ENCODE measurements at regions not wholly inside any gene's neighbourhood (a gene's known extent, or its start where the extent isn't known, plus 50 kb on each side); places are given as distances from the start of the nearest gene placed in this dataset.
"Not testable (repeated sequence)": the region's sequence is repeated elsewhere in the genome, so short reads cannot be mapped to it uniquely, and the experiment has no call there.

DNA sequence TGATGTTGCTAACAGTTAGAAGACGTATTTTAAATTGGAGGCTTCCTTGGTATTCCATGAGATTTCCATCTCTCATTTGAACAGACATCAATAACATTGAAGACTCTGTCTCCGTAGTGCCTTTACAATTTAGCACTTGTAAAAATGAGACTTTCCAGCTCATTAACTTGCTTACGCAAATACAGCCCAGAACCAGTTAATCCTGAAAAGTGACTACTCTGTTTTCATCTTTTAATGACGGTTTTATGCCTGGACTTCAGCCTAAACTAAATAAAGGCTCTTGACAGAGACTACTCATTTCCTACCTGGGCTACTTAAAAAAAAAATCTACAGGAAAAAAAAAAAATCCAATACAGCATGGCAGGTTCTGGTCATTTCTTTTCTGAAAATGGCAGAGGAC, 148.6 kb downstream of the LRATD1 start:
- H3K27ac ChIP-seq (ENCODE audit: low read depth, low read length): no peak overlapping the region
- WGBS: 90% methylated on average over 4 of the region's 4 CpGs
- H3K4me1 ChIP-seq (ENCODE audit: insufficient read depth, low read length): no peaks in the 10 kb centered on the region
- H3K9ac ChIP-seq (ENCODE audit: low read depth, low read length): no peak overlapping the region
- no peaks in the 10 kb centered on the region for H3K36me3 ChIP-seq (ENCODE audit: insufficient read depth, low read length)
- no peaks in the 10 kb centered on the region for H3K9me3 ChIP-seq (ENCODE audit: insufficient read depth, low read depth, low read length)
- H3K4me3 ChIP-seq (ENCODE audit: low read length): no peak overlapping the region
- no peaks in the 10 kb centered on the region for H3K27me3 ChIP-seq (ENCODE audit: insufficient read depth, low read length)

DNA sequence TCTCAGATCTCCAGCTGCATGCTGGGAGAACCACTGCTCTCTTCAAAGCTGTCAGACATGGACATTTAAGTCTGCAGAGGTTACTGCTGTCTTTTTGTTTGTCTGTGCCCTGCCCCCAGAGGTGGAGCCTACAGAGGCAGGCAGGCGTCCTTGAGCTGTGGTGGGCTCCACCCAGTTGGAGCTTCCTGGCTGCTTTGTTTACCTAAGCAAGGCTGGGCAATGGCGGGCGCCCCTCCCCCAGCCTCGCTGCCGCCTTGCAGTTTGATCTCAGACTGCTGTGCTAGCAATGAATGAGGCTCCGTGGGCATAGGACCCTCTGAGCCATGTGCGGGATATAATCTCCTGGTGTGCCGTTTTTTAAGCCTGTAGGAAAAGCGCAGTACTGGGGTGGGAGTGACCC, 156.3 kb downstream of the LRATD1 start:
- H3K4me1 ChIP-seq (ENCODE audit: insufficient read depth, low read length); H3K27me3 ChIP-seq (ENCODE audit: insufficient read depth, low read length); H3K36me3 ChIP-seq (ENCODE audit: insufficient read depth, low read length); H3K9ac ChIP-seq (ENCODE audit: low read depth, low read length); H3K27ac ChIP-seq (ENCODE audit: low read depth, low read length); H3K4me3 ChIP-seq (ENCODE audit: low read length): not testable (repeated sequence)
- 81% methylated on average over 9 of the region's 9 CpGs for WGBS
- peaks cover 11% of the 10 kb centered on the region for H3K9me3 ChIP-seq (ENCODE audit: insufficient read depth, low read depth, low read length)

DNA sequence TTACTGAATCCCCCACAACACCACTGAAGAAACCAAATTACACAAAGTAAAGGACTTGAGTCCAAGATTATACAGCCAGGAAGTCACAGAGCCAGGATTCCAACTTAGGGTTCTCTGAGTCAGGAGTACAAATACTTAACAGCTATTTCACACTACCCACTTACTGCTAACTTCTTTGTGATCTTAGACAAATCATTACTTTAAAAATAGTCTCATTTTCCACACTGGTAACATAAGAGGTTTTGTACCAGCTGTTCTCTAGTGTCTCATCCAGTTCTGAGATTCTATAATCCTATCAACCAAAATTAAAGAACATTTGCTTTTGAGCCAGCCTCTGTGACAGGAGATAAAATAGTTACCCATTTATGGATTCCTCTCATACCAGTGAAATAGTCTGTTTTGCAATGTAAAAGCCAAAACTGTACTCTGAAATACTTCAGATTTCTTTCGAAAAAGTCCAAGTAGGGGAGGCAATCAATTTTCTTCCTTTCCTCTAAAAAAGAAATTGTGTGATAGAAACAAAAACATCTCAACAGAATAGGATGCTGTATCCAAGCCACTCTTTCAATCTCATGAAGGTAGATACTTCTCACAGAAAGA, 157.6 kb downstream of the LRATD1 start:
- Histone ChIP-seq H3K4me1 (ENCODE audit: insufficient read depth, low read length) (no peaks in the 10 kb centered on the region), H3K36me3 (ENCODE audit: insufficient read depth, low read length) (no peaks in the 10 kb centered on the region), H3K27me3 (ENCODE audit: insufficient read depth, low read length) (no peaks in the 10 kb centered on the region), H3K9ac (ENCODE audit: low read depth, low read length) (no peak overlapping the region), H3K27ac (ENCODE audit: low read depth, low read length) (no peak overlapping the region), H3K9me3 (ENCODE audit: insufficient read depth, low read depth, low read length) (peaks cover 11% of the 10 kb centered on the region), H3K4me3 (ENCODE audit: low read length) (no peak overlapping the region)
- WGBS: no CpG with 5 or more reads among the region's 1 CpG

DNA sequence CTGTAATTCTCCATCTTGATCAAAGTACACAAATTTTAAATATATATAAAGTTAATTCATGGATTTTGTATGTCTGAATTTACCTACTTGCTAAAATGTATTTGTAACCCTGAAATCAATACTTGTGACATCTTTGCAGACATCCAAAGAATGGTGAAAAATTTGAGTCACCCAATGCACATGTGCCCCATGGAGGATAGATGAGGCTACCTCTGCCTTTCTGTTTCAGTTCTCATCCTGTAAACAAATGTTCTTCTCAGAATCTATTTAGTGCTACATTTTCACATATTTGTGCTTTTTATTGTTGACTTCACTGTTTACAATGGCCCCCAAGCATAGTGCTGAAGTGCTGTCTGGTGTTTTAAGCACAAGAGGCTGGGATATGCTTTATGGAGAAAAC, 171.5 kb downstream of the LRATD1 start:
- no peak overlapping the region for H3K9ac ChIP-seq (ENCODE audit: low read depth, low read length)
- H3K4me3 ChIP-seq (ENCODE audit: low read length): no peak overlapping the region
- peaks cover 12% of the 10 kb centered on the region for H3K9me3 ChIP-seq (ENCODE audit: insufficient read depth, low read depth, low read length)
- H3K27ac ChIP-seq (ENCODE audit: low read depth, low read length): no peak overlapping the region
- no peaks in the 10 kb centered on the region for H3K4me1 ChIP-seq (ENCODE audit: insufficient read depth, low read length)
- no peaks in the 10 kb centered on the region for H3K27me3 ChIP-seq (ENCODE audit: insufficient read depth, low read length)
- no peaks in the 10 kb centered on the region for H3K36me3 ChIP-seq (ENCODE audit: insufficient read depth, low read length)

DNA sequence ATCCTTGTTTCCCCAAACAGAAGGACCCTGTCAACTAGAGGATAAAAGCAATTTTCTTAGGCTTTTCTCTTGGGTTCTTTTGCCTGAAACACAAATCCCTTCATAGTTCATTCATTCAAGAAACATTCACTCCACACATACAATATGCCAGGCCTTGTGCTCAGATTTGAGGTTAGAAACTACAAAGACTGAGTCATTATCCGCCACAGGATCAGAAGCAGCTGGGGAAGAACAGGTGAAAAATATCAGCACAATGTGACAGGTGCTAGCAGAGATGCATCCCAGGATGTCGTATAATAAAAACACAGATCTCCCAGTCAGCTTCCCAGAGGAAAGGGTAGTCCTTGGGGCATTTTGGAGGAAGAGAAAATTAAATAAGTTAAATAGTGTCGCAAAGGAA, 172.4 kb downstream of the LRATD1 start:
- 78% methylated on average over 3 of the region's 3 CpGs for WGBS
- H3K9me3 ChIP-seq (ENCODE audit: insufficient read depth, low read depth, low read length): peaks cover 8% of the 10 kb centered on the region
- H3K36me3 ChIP-seq (ENCODE audit: insufficient read depth, low read length): no peaks in the 10 kb centered on the region
- no peak overlapping the region for H3K4me3 ChIP-seq (ENCODE audit: low read length)
- H3K27ac ChIP-seq (ENCODE audit: low read depth, low read length): no peak overlapping the region
- H3K27me3 ChIP-seq (ENCODE audit: insufficient read depth, low read length): no peaks in the 10 kb centered on the region
- H3K4me1 ChIP-seq (ENCODE audit: insufficient read depth, low read length): no peaks in the 10 kb centered on the region
- H3K9ac ChIP-seq (ENCODE audit: low read depth, low read length): no peak overlapping the region

GRCh38 chr2:14806613-14807012, 174.1 kb downstream of the LRATD1 start:
- Histone ChIP-seq H3K27ac (ENCODE audit: low read depth, low read length) (no peak overlapping the region), H3K4me1 (ENCODE audit: insufficient read depth, low read length) (no peaks in the 10 kb centered on the region), H3K4me3 (ENCODE audit: low read length) (no peak overlapping the region), H3K27me3 (ENCODE audit: insufficient read depth, low read length) (no peaks in the 10 kb centered on the region), H3K9me3 (ENCODE audit: insufficient read depth, low read depth, low read length) (peaks cover 2% of the 10 kb centered on the region; the same call in 1 of the 2 replicates), H3K36me3 (ENCODE audit: insufficient read depth, low read length) (no peaks in the 10 kb centered on the region), H3K9ac (ENCODE audit: low read depth, low read length) (no peak overlapping the region)
- WGBS: 91% methylated on average over 4 of the region's 4 CpGs

- no peak overlapping the region for H3K27ac ChIP-seq (ENCODE audit: low read depth, low read length)
- 0 out of 2 replicates have a peak, but pooled peaks cover 10% of the 10 kb centered on the region for H3K9me3 ChIP-seq (ENCODE audit: insufficient read depth, low read depth, low read length)
- H3K9ac ChIP-seq (ENCODE audit: low read depth, low read length): no peak overlapping the region
- no peaks in the 10 kb centered on the region for H3K36me3 ChIP-seq (ENCODE audit: insufficient read depth, low read length)
- no peaks in the 10 kb centered on the region for H3K4me1 ChIP-seq (ENCODE audit: insufficient read depth, low read length)
- 80% methylated on average over 1 of the region's 1 CpG for WGBS
- H3K4me3 ChIP-seq (ENCODE audit: low read length): no peak overlapping the region
- no peaks in the 10 kb centered on the region for H3K27me3 ChIP-seq (ENCODE audit: insufficient read depth, low read length)
These were observed 182.7 kb downstream of the LRATD1 start for GRCh38 chr2:14815201-14815600.

DNA sequence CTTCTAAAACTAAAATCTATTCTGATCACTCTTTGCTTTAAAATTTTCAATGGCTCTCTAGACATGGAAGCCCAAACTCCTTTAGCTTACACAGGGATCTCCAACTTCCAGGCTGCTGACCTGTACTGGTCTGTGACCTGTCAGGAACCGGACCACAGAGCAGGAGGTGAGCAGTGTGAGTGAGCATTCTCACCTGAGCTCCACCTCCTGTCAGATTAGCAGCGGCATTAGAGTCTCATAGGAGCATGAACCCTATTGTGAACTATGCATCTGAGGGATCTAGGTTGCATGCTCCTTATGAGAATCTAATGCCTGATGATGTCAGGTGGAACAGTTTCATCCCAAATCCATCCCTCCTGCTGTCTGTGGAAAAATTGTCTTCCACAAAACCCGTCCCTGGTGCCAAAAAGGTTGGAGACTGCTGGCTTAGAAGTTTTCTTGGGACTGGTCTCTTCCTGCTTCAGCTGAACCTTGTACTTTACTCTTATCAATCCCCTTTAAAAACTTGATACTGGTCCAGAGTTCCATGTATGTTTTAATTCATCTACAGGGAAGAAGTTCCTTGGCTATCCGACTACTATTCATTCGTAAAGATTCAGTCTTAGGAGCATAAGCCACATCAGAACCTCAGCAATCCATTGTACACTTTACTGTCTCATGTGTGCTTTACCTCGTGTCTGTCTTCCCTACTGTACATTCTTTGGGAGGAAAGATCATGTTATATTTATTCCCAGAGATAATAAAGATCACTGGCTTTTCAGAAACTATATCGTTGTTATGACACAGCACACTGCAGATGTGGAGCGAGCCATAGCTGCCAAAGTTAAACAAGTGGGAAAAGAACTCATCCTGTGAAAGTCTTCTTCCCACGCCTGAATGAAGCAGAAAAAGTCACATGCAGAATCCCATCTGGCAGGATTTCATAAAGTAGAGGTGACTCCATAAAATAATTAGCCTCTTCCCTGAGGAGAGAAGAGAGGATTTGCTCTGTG, 183.8 kb downstream of the LRATD1 start:
- Histone ChIP-seq H3K4me1 (ENCODE audit: insufficient read depth, low read length) (no peaks in the 10 kb centered on the region), H3K9ac (ENCODE audit: low read depth, low read length) (no peak overlapping the region), H3K4me3 (ENCODE audit: low read length) (no peak overlapping the region), H3K27me3 (ENCODE audit: insufficient read depth, low read length) (no peaks in the 10 kb centered on the region), H3K36me3 (ENCODE audit: insufficient read depth, low read length) (no peaks in the 10 kb centered on the region), H3K27ac (ENCODE audit: low read depth, low read length) (no peak overlapping the region), H3K9me3 (ENCODE audit: insufficient read depth, low read depth, low read length) (0 out of 2 replicates have a peak, but pooled peaks cover 10% of the 10 kb centered on the region)
- WGBS: 83% methylated on average over 9 of the region's 9 CpGs

GRCh38 chr2:14817848-14818247, 185.3 kb downstream of the LRATD1 start:
- Histone ChIP-seq H3K9ac (ENCODE audit: low read depth, low read length) (no peak overlapping the region), H3K27ac (ENCODE audit: low read depth, low read length) (no peak overlapping the region), H3K9me3 (ENCODE audit: insufficient read depth, low read depth, low read length) (0 out of 2 replicates have a peak, but pooled peaks cover 4% of the 10 kb centered on the region), H3K36me3 (ENCODE audit: insufficient read depth, low read length) (no peaks in the 10 kb centered on the region), H3K27me3 (ENCODE audit: insufficient read depth, low read length) (no peaks in the 10 kb centered on the region), H3K4me1 (ENCODE audit: insufficient read depth, low read length) (no peaks in the 10 kb centered on the region), H3K4me3 (ENCODE audit: low read length) (no peak overlapping the region)
- 75% methylated on average over 3 of the region's 4 CpGs for WGBS

- H3K36me3 ChIP-seq (ENCODE audit: insufficient read depth, low read length): no peaks in the 10 kb centered on the region
- H3K4me1 ChIP-seq (ENCODE audit: insufficient read depth, low read length): no peaks in the 10 kb centered on the region
- H3K4me3 ChIP-seq (ENCODE audit: low read length): no peak overlapping the region
- 95% methylated on average over 1 of the region's 1 CpG for WGBS
- H3K9me3 ChIP-seq (ENCODE audit: insufficient read depth, low read depth, low read length): no peaks in the 10 kb centered on the region
- H3K27me3 ChIP-seq (ENCODE audit: insufficient read depth, low read length): no peaks in the 10 kb centered on the region
- no peak overlapping the region for H3K9ac ChIP-seq (ENCODE audit: low read depth, low read length)
- no peak overlapping the region for H3K27ac ChIP-seq (ENCODE audit: low read depth, low read length)
These were observed 194.0 kb downstream of the LRATD1 start for GRCh38 chr2:14826518-14826917.

DNA sequence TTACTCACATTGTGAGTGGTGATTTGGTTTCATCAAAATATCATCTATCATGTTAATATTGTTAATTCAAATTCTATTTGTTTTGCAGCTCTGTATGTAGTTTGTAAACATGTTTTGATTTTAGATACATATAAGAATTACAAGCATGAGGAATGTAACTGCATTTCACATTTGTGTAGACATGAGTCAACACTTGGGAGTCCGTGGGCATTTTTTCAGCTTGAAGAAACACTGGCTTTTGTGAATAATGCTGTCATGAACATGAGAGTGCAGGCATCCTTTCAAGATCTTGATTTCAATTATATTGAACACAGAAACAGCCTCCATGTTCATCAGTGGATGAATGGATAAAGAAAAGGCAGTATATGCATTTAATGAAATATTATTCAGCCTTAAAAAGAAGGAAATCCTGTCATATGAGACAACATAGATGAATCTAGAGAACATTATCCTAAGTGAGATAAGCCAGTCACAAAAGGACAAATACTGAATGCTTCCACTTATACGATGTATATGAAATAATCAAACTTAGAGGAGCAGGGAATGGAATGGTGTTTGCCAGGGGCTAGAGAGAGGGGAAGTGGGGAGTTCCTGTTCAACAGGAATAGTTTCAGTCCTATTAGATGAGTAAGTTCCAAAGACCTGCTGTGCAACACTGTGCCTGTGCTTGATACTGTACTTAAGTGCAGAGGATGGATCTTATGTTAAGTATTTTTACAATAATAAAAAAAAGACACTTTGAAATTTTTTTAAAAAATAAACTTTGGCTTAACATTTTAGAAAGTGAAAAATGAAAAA, 194.9 kb downstream of the LRATD1 start:
- no peaks in the 10 kb centered on the region for H3K4me1 ChIP-seq (ENCODE audit: insufficient read depth, low read length)
- no peaks in the 10 kb centered on the region for H3K27me3 ChIP-seq (ENCODE audit: insufficient read depth, low read length)
- H3K36me3 ChIP-seq (ENCODE audit: insufficient read depth, low read length): no peaks in the 10 kb centered on the region
- no peak overlapping the region for H3K27ac ChIP-seq (ENCODE audit: low read depth, low read length)
- no peak overlapping the region for H3K9ac ChIP-seq (ENCODE audit: low read depth, low read length)
- WGBS: 86% methylated on average over 2 of the region's 2 CpGs
- H3K4me3 ChIP-seq (ENCODE audit: low read length): no peak overlapping the region
- H3K9me3 ChIP-seq (ENCODE audit: insufficient read depth, low read depth, low read length): no peaks in the 10 kb centered on the region

Measured in HUES64 (cell line).